Natural killer cell (primary cell): ENCODE measurements at regions not wholly inside any gene's neighbourhood (a gene's known extent, or its start where the extent isn't known, plus 50 kb on each side); places are given as distances from the start of the nearest gene placed in this dataset.

Source experiments
- ATAC-seq, 3 donors: fragments of 150-1000 bp in 2 of 3; fragments of 200-7000 bp in 1 of 3; cut with Tn5 transposase; 1 replicate in 1 of 3; 2 replicates in 2 of 3; pipeline ENCODE4 v1.10.0; 2021; ENCODE audit warnings: mild to moderate bottlenecking in 2 of 3, moderate library complexity in 2 of 3
- DNase-seq, 2 donors: peaks; one replicate each; pipeline versions ENCODE4 v3.0.0 to v3.0.0-alpha.2; 2013 to 2021; ENCODE audit warnings: mixed read lengths in 1 of 2
- H3K27ac ChIP-seq: one replicate; pipeline ENCODE4 v1.5.1; 2013; ENCODE audit warnings: mild to moderate bottlenecking, low read length
- H3K27me3 ChIP-seq: one replicate; pipeline ENCODE4 v1.6.1; 2013; ENCODE audit warnings: low read length; ENCODE audit not compliant: control insufficient read depth, insufficient read depth
- H3K36me3 ChIP-seq: one replicate; pipeline ENCODE4 v1.6.1; 2013; ENCODE audit warnings: low read length; ENCODE audit not compliant: control insufficient read depth, insufficient read depth
- H3K4me1 ChIP-seq: one replicate; pipeline ENCODE4 v1.6.1; 2013; ENCODE audit warnings: low read length; ENCODE audit not compliant: control insufficient read depth, insufficient read depth
- H3K4me3 ChIP-seq: one replicate; pipeline ENCODE4 v1.5.1; 2013; ENCODE audit warnings: low read length
- H3K9me3 ChIP-seq: one replicate; pipeline ENCODE4 v1.6.1; 2013; ENCODE audit warnings: low read length; ENCODE audit not compliant: control insufficient read depth, insufficient read depth
- H3K27ac Mint-ChIP-seq, 2 donors: one replicate each; pipeline ENCODE4 v1.8.0; 2022; ENCODE audit warnings: mild to moderate bottlenecking in 2 of 2, mixed read lengths in 2 of 2, moderate library complexity in 1 of 2
- H3K27me3 Mint-ChIP-seq, 2 donors: one replicate each; pipeline ENCODE4 v1.8.0; 2022; ENCODE audit warnings: low read depth in 2 of 2, mixed read lengths in 2 of 2
- H3K36me3 Mint-ChIP-seq: one replicate; pipeline ENCODE4 v1.8.0; 2022; ENCODE audit warnings: mixed read lengths
- H3K4me1 Mint-ChIP-seq, 2 donors: one replicate each; pipeline ENCODE4 v1.8.0; 2022; ENCODE audit warnings: mixed read lengths in 2 of 2
- H3K4me3 Mint-ChIP-seq: one replicate; pipeline ENCODE4 v1.8.0; 2022; ENCODE audit warnings: mild to moderate bottlenecking, moderate library complexity, mixed read lengths
- H3K9me3 Mint-ChIP-seq, 2 donors: one replicate each; pipeline ENCODE4 v1.8.0; 2022; ENCODE audit warnings: mixed read lengths in 2 of 2
- CTCF ChIP-seq: fragments of 200-600 bp; IDR thresholded peaks from one replicate; pipeline ENCODE4 v1.8.0; 2022; ENCODE audit warnings: antibody characterized with exemption
- WGBS: methylation state at CpG from one replicate; pipeline ENCODE4 v1.1.7; 2013; ENCODE audit warnings: missing lambda C conversion rate; ENCODE audit not compliant: insufficient coverage; 5-methylcytosine and 5-hydroxymethylcytosine counted together
- intact Hi-C: fragments of 100-400 bp; cut with micrococcal nuclease; formaldehyde crosslinking; loops from one replicate; pipeline ENCODE4 v1.14.2; 2022

GRCh38 chr1:30120245-30121000, 603.0 kb downstream of the MATN1 start:
- WGBS: 88% methylated on average over 16 of the region's 16 CpGs

GRCh38 chr1:30117685-30118084, 605.7 kb downstream of the MATN1 start:
- no peak overlapping the region for H3K27ac Mint-ChIP-seq
- peaks cover 0 to 7% of the 10 kb centered on the region in 2 donors for H3K4me1 Mint-ChIP-seq
- no peak overlapping the region for H3K4me3 Mint-ChIP-seq
- no peaks in the 10 kb centered on the region for H3K27me3 ChIP-seq
- DNase-seq: no peak
- peaks cover 0 to 3% of the 10 kb centered on the region in 2 donors for H3K27me3 Mint-ChIP-seq
- H3K4me3 ChIP-seq: no peak overlapping the region
- ATAC-seq: no peak
- H3K36me3 ChIP-seq: no peaks in the 10 kb centered on the region
- 92% methylated on average over 4 of the region's 4 CpGs for WGBS
- TF ChIP-seq CTCF: no peak
- no peaks in the 10 kb centered on the region for H3K4me1 ChIP-seq
- H3K36me3 Mint-ChIP-seq: no peaks in the 10 kb centered on the region
- H3K27ac ChIP-seq: no peak overlapping the region
- no peaks in the 10 kb centered on the region for H3K9me3 ChIP-seq
- intact Hi-C loops: no loop called here
- H3K9me3 Mint-ChIP-seq: no peaks in the 10 kb centered on the region

More at GRCh38 chr1:30120245-30121000, 603.0 kb downstream of the MATN1 start:
- Histone ChIP-seq H3K36me3 (no peaks in the 10 kb centered on the region), H3K27ac (no peak overlapping the region), H3K4me3 (no peak overlapping the region), H3K27me3 (no peaks in the 10 kb centered on the region), H3K4me1 (no peaks in the 10 kb centered on the region), H3K9me3 (no peaks in the 10 kb centered on the region)
- intact Hi-C loops: no loop called here
- no peaks in the 10 kb centered on the region for H3K9me3 Mint-ChIP-seq
- no peaks in the 10 kb centered on the region for H3K36me3 Mint-ChIP-seq
- peaks cover 0 to 3% of the 10 kb centered on the region in 2 donors for H3K27me3 Mint-ChIP-seq
- no peak for TF ChIP-seq CTCF
- H3K27ac Mint-ChIP-seq: no peak overlapping the region
- ATAC-seq (no peak), DNase-seq (no peak)
- H3K4me3 Mint-ChIP-seq: no peak overlapping the region
- peaks cover 0 to 12% of the 10 kb centered on the region in 2 donors for H3K4me1 Mint-ChIP-seq

- intact Hi-C loops: no loop called here
- peak; percentile 27 for TF ChIP-seq CTCF
- peaks cover 18 to 42% of the 10 kb centered on the region in 2 donors for H3K27me3 Mint-ChIP-seq
- no peak overlapping the region for H3K4me3 Mint-ChIP-seq
- no peaks in the 10 kb centered on the region for H3K9me3 Mint-ChIP-seq
- WGBS: 9% methylated on average over 14 of the region's 14 CpGs
- no peaks in the 10 kb centered on the region for H3K36me3 ChIP-seq
- H3K9me3 ChIP-seq: no peaks in the 10 kb centered on the region
- peak in 1 of 2 donors; percentile 26 for DNase-seq
- no peak overlapping the region for H3K27ac Mint-ChIP-seq
- no peak overlapping the region for H3K27ac ChIP-seq
- peaks cover 2% of the 10 kb centered on the region for H3K27me3 ChIP-seq
- H3K4me3 ChIP-seq: no peak overlapping the region
- H3K36me3 Mint-ChIP-seq: no peaks in the 10 kb centered on the region
- no peaks in the 10 kb centered on the region for H3K4me1 ChIP-seq
- peak in 1 of 3 donors; percentile 65 for ATAC-seq
- peaks cover 0 to 5% of the 10 kb centered on the region in 2 donors for H3K4me1 Mint-ChIP-seq
Measured at GRCh38 chr1:30111431-30111830, 612.0 kb downstream of the MATN1 start.

GRCh38 chr1:30110846-30111245, 612.5 kb downstream of the MATN1 start:
- DNase-seq: no peak
- Mint-ChIP-seq H3K4me3 (no peak overlapping the region), H3K4me1 (peaks cover 0 to 5% of the 10 kb centered on the region in 2 donors), H3K9me3 (no peaks in the 10 kb centered on the region), H3K36me3 (no peaks in the 10 kb centered on the region), H3K27me3 (peaks cover 18 to 42% of the 10 kb centered on the region in 2 donors), H3K27ac (no peak overlapping the region)
- Histone ChIP-seq H3K27me3 (peaks cover 2% of the 10 kb centered on the region), H3K27ac (no peak overlapping the region), H3K36me3 (no peaks in the 10 kb centered on the region), H3K9me3 (no peaks in the 10 kb centered on the region), H3K4me3 (no peak overlapping the region), H3K4me1 (no peaks in the 10 kb centered on the region)
- ATAC-seq: no peak
- 60% methylated on average over 10 of the region's 11 CpGs for WGBS
- no peak for TF ChIP-seq CTCF
- intact Hi-C loops: no loop called here
